NCI-H1417 treated with DMSO at 0.1 percent for 48 hours (cell line): ENCODE measurements at regions not wholly inside any gene's neighbourhood (a gene's known extent, or its start where the extent isn't known, plus 50 kb on each side); places are given as distances from the start of the nearest gene placed in this dataset.
"Not testable (repeated sequence)": the region's sequence is repeated elsewhere in the genome, so short reads cannot be mapped to it uniquely, and the experiment has no call there.

Source experiments
- DNase-seq: peaks from one replicate; lab custom pipeline; 2025; lab: John Stamatoyannopoulos, UW

DNA sequence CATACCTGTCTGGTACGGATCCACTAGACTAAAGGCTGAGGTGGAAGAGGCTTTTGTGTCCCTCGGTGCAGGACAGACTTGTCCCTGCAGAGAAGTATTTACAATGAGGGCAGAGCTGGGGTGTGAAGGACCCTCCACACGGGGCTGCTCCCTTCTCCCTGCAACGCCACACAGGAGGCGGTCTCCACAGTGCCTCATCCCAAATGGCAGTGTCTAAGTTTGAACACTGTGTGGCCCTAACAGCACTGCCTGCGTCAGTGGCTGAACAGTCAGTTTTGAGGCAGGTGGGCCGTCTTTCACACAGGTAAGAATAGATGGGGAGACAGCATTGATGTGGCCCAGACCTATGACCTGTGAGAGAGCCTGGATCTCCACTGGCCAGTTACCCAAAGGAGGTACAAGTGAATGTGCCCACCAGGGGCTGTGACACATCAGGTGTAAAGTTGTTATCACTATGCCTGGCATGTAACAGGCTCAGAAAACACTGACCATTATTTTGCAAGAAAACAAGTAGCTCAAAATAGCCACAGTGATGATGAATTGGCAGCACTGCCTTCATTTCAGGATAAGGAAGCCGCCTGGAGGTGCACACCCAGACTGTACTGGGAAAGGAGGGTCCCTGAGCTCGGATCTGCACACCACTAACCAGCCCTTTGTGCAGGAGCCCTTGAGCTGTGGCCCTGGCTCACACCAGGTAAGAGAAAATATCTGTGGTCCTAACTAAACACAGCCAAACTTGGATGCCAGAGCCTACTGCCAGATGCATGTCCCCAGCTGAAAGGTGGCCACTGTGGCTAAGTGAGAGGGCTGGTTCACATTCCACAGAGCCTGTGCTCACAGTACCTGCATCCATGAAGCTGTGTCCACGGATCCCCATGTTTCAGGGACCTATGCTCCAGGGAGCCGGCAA is 246.7 kb downstream of the DLL1 start:
- DNase-seq: no peak

DNA sequence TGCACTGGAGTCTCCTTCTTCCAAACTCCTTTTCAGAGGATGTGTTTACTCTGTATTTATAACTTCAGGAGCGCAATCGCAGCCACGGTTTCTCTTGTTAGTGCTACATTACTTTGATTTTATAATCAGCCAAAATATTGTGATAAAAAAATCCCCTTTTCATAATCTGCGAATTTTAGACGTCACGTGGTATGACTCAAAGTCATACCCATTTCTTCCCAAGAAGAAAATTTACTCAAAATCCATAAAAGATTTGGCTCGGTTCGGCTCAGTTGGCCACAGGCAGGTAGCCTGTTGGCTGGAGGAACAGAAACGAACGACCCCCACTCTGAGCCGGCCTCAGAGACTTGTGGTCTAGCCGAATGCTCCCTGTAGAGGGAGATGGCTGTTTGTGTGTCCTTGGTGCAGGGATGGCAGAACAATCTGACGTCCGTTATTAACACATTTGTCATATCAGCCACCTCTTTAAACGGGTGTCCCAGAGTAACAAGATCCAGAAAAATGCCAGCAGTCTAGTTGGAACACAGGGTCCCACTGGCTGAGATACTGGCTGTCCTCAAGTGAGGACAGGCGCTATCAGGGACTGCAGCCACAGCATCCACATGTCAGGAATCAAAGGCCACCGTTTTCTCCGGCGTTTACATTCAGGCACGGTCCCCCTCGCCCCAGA is 247.6 kb downstream of the DLL1 start:
- no peak for DNase-seq

- no peak for DNase-seq
Measured at GRCh38 chr6:170042596-170043118, 248.2 kb downstream of the DLL1 start.

DNA sequence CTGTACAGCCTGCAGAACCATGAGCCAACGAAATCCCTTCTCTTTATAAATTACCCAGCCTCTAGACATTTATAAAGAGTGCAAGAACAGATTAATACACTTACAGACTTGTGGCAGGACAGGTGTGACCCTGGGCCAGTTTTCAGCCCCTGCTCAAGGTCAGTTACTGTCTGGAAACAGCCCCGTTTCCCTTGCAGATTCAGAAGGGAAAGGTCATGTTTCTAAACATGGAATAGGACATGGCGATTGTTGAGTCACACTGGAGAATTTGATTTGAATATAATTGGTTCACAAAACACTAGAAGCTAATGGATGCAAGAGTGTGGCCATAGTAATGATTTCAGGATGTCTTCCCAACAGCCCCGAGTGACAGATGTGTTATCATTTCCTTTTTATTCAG is 248.8 kb downstream of the DLL1 start:
- DNase-seq: no peak

- no peak for DNase-seq
Measured at GRCh38 chr6:170041526-170041925, 249.4 kb downstream of the DLL1 start.

DNA sequence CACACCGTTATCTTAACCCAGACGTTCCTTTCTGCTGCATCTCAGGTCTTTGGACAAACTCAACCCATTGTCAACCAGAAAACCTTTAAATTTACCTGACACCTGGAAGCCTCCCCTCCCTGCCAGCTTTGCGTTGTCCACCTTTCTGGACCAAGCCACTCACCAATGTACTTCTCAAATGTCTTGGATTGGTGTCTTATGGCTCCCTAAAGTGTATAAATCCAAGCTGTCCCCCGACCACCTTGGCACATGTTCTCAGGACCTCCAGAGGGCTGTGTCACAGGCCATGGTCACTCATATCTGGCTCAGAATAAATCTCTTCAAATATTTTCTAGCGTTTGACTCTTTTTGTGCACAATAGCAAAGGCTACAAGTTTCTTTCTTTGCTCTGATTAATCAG is 250.0 kb downstream of the DLL1 start:
- no peak for DNase-seq

GRCh38 chr6:170040115-170040500 is 250.8 kb downstream of the DLL1 start:
- no peak for DNase-seq

DNA sequence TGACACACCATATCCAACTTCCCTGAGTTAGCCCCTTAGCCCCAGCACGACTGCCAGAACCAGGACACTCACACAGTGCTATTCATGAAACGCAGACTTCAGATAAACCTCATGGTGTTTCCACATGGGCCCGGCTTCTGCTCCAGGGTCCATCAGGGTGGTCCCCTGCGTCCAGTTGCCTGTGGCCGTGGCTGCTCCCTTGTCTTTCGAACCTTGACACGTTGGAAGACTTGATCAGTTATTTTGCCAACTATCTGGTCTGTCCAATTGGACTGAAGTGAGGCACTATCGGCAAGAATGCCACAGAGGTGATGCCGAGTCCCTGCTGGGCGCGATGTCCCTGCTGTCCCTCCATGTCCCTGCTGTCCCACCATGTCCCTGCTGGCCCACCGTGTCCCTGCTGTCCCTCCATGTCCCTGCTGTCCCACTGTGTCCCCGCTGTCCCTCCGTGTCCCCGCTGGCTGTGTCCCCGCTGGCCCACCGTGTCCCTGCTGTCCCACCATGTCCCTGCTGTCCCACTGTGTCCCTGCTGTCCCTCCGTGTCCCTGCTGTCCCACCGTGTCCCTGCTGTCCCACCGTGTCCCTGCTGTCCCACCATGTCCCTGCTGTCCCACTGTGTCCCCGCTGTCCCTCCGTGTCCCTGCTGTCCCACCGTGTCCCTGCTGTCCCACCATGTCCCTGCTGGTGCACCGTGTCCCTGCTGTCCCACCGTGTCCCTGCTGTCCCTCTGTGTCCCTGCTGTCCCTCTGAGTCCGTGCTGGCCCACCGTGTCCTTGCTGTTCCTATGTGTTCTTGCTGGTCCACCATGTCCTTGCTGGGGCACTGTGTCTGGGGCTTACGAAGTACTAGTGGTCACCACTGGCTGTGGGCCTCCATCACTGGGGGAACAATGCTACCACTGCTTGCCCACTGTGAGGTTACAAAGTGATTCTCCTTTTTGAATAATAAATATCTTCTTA is 251.4 kb downstream of the DLL1 start:
- DNase-seq: no peak

- DNase-seq: no peak
Measured at GRCh38 chr6:170038708-170039107, 252.2 kb downstream of the DLL1 start.

DNA sequence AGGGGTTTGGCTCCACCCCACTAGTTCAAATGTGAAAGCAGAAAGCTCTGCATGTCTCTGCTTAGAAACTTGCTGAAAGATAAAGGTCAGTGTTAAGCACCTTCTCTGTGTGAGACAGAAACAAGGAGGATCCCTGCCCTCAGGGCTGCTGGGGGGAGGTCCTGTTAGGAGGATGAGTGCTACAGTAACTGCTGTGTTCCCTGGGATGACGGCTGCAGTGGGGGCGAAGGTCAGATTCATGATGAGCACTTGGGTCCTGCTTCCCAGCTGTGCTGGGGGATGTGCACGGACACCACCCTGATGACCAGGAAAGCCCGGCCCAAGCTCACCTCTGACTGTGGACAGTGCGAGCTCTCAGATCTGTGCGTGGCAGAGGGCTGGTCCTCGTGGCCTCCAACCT is 252.6 kb downstream of the DLL1 start:
- DNase-seq: no peak

GRCh38 chr6:170037541-170038250 is 253.2 kb downstream of the DLL1 start:
- DNase-seq: no peak

- DNase-seq: no peak
Measured at GRCh38 chr6:170036916-170037315, 254.0 kb downstream of the DLL1 start.

GRCh38 chr6:170036367-170036766 is 254.5 kb downstream of the DLL1 start:
- DNase-seq: not testable (repeated sequence)

DNA sequence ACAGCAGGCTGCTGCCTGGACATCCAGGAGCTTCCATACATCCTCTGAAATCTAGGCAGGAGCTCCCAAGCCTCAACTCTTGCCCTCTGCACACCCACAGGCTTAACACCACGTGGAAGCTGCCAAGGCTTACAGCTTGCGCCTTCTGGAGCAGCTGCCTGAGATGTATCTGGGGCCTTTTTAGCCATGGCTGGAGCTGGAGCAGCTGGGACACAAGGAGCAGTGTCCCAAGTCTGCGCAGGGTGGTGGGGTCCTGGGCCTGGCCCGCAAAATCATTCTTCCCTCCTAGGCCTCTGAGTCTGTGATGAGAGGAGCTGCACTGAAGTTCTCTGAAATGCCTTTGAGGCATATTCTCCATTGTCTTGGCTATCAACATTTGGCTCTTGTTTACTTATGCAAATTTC is 255.0 kb downstream of the DLL1 start:
- DNase-seq: no peak

DNA sequence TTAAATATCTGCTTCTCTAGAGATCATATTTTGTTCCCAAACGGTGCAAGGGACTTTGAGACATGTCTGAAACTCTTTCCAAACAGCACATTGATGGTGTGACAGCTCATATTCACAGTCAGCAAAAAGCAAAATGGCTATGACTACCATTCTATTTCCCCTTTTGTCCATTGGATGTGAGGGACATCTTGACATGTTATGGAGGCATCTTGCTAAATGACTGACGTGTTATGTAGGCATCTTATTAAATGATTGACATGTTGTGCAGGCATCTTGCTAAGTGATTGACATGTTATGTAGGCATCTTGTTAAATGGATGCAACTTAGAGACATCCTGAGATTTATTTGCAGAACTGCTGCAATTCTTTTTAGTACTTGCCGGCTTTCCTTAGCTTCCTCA is 255.8 kb downstream of the DLL1 start:
- no peak for DNase-seq

- no peak for DNase-seq
Measured at GRCh38 chr6:170034294-170034693, 256.6 kb downstream of the DLL1 start.

DNA sequence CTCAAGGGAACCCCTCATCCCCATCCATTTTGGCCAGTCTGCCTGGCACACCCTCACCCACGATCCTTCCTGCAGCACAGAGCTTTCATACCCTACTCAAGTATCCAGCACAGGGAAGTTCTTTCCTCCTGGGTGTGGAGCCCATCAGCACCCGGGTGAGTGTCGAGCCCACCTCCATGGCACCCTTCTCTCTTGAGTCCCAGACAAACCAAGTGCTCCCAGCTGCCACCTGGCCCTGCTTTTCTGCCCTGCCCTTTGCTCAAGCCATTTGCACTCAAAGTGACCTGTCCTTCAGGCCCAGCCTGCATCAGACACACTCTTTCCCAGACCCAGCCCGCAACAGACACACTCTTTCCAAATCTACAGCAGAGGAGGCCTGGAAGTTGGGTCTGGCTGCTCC is 257.2 kb downstream of the DLL1 start:
- DNase-seq: no peak

GRCh38 chr6:170032706-170033309 is 258.1 kb downstream of the DLL1 start:
- no peak for DNase-seq

DNA sequence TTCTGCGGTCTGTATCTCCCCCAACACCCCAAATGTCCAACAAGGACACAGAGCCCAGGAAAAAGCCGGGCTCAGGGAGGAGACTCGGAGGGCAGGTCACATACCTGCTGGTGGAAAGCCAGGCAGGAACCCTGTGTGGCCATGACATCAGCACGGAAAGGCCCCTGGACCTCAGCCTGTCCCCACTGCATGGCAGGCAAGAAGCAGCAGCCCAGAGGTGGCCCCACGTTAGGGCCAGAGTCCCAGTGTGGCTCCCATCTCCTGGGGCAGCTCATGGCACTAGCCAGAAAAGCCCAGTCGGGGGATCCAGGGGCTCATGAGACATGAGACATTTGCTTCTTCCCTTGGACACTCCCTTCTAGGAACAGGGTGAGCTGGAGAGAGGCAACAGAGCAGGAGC is 258.7 kb downstream of the DLL1 start:
- DNase-seq: no peak

- no peak for DNase-seq
Measured at GRCh38 chr6:170031684-170032121, 259.2 kb downstream of the DLL1 start.
